HG02885 (cell line): ENCODE measurements at regions not wholly inside any gene's neighbourhood (a gene's known extent, or its start where the extent isn't known, plus 50 kb on each side); places are given as distances from the start of the nearest gene placed in this dataset.

ENCODE experiments used
- ATAC-seq: cut with Tn5 transposase; IDR thresholded peaks from one replicate; pipeline ENCODE4 v1.9.1; 2021; ENCODE audit warnings: mild to moderate bottlenecking; ENCODE audit not compliant: unreplicated experiment, poor library complexity

- ATAC-seq = no peak
These were observed 417.5 kb upstream of the MEF2C start for GRCh38 chr5:89300426-89300970.

- ATAC-seq = no peak
These were observed 417.0 kb upstream of the MEF2C start for GRCh38 chr5:89299998-89300397.

- no peak for ATAC-seq
These were observed 414.1 kb upstream of the MEF2C start for GRCh38 chr5:89297066-89297465.

GRCh38 chr5:89293810-89294209 is 410.8 kb upstream of the MEF2C start:
- no peak for ATAC-seq

GRCh38 chr5:89292487-89292886 is 409.5 kb upstream of the MEF2C start:
- no peak for ATAC-seq

- ATAC-seq = no peak
These were observed 406.6 kb upstream of the MEF2C start for GRCh38 chr5:89289604-89290003.

- no peak for ATAC-seq
These were observed 405.0 kb upstream of the MEF2C start for GRCh38 chr5:89287964-89288363.

GRCh38 chr5:89286320-89286719 is 403.3 kb upstream of the MEF2C start:
- ATAC-seq = no peak

- ATAC-seq = no peak
These were observed 400.9 kb upstream of the MEF2C start for GRCh38 chr5:89283728-89284493.

- ATAC-seq = no peak
These were observed 399.8 kb upstream of the MEF2C start for GRCh38 chr5:89282554-89283510.

- no peak for ATAC-seq
These were observed 399.0 kb upstream of the MEF2C start for GRCh38 chr5:89281766-89282553.

- ATAC-seq = no peak
These were observed 398.2 kb upstream of the MEF2C start for GRCh38 chr5:89281211-89281610.

- ATAC-seq = peak; percentile 45
These were observed 397.4 kb upstream of the MEF2C start for GRCh38 chr5:89280103-89281037.

GRCh38 chr5:89279391-89280036 is 396.5 kb upstream of the MEF2C start:
- no peak for ATAC-seq

GRCh38 chr5:89277816-89278215 is 394.8 kb upstream of the MEF2C start:
- ATAC-seq = no peak

- no peak for ATAC-seq
These were observed 393.8 kb upstream of the MEF2C start for GRCh38 chr5:89276566-89277305.

- no peak for ATAC-seq
These were observed 392.3 kb upstream of the MEF2C start for GRCh38 chr5:89275066-89275855.
